Brain pericyte (primary cell): ENCODE measurements at regions not wholly inside any gene's neighbourhood (a gene's known extent, or its start where the extent isn't known, plus 50 kb on each side); places are given as distances from the start of the nearest gene placed in this dataset.
"Not testable (repeated sequence)": the region's sequence is repeated elsewhere in the genome, so short reads cannot be mapped to it uniquely, and the experiment has no call there.

Experiments
- DNase-seq: peaks from one replicate; pipeline ENCODE4 v3.0.0-alpha.2; 2012; ENCODE audit warnings: low read depth, low spot score

GRCh38 chr3:194924889-194925288 is 239.2 kb downstream of the FAM43A start:
- not testable (repeated sequence) for DNase-seq

DNA sequence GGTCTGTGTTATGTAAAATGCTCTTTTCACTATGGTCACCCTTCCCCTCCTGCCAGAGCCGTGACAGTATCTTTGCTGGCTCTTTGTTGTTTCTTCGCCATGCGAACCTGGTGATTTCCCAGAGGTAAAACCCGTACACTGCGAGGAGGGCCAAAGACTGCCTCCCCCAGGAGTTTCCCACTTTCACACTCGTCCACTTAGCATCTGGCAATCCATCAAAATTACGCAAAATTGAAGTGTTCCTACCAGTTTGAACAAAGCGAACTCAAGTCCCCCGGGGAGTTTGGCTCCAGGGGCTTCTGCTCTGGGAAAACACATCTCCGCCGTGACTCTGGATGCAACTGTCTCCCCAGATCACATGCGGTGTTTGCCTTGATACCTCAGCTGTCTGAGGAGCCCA is 239.9 kb downstream of the FAM43A start:
- DNase-seq = no peak

GRCh38 chr3:194928227-194928626 is 242.5 kb downstream of the FAM43A start:
- no peak for DNase-seq

DNA sequence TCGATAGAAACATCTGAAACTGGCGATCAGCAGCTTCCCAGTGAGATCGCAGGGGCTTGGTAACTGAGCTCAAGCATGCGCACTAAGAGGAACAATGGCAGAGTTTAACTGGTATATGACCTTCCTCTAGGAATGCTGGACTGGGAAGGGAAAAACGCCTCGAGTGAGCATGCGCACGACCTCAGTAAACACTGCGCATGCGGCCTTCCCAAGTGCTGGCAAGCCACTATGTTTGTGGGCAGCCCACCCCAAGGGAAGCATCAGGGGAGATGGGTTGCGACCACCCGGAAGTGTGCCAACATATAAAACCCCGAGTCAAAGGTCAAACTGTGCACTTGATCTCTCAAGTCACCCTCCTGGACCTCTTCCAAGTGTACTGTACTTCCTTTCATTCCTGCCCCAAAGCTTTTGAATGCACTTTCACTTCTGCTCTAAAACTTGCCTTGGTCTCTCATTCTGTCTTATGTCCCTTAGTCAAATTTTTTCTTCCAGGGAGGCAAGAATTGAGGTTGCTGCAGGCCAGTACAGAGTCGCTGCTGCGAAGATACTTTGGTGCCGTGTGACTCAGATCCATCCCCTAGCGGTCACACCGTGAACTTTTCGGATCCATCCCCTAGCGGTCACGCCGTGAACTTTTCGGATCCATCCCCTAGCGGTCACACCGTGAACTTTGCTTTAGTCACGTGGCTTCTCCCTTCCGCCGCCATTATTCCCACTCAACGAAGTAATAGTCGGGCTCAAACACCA is 243.3 kb downstream of the FAM43A start:
- DNase-seq = no peak

- no peak for DNase-seq
These were observed 243.9 kb downstream of the FAM43A start for GRCh38 chr3:194929578-194929960.

DNA sequence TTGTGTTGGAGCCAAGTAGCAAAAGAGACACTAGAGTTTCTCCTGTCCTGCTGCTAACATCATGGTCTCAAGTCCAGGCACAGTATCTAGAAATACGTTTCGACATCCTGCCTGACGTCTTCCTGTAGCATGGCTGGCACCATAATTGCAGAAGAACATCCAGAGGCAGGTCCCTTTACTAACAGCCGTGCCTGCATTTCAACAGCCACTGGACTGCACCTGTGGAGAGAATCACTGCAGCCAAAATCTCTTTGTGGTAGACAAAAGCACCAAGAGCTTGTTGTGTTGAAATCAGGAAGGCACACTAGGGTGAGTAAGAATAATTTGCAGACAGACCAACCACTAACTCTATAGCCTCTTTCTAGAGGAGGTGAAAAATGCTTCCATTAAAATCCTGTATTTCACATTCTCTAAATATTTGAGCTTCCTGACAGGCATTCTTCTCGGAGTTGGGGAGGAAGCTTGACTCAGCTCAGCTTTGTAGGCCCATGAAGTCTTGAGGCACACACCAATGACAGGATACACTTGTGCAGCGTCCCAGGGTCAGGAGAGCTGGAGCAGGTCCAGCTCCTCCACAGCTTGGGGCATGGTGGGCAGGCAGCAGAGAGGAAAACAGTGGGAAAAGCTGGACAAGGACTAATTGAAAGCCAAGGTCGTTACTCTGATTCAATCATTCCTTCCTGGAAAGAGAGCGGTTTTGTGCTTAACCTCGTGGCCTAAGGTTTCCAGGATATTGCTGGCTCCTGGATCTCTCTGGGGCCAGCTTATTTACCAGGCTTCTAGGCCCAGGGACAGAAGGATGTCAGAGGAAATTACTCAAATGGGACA is 244.9 kb downstream of the FAM43A start:
- no peak for DNase-seq

GRCh38 chr3:194931347-194931746 is 245.7 kb downstream of the FAM43A start:
- DNase-seq = no peak

DNA sequence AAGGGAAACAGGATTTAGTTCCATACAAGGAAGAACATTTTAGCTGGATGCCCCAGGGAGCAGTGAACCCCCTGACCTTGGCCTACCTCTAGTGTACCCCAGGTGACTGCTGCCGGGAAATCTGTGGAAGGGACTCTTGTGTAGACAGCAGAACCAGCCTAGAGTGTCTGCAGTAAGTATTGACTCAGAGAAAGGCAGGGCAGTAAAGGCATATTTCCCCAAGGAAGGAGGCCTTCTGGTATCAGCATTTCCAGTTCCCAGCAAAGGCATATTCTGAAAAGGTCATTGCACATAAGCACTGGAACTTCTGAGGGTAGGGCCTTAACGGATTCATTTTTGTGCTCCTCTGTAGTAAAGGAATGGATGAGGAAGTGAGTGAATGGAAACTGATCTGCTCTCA is 246.2 kb downstream of the FAM43A start:
- no peak for DNase-seq

DNA sequence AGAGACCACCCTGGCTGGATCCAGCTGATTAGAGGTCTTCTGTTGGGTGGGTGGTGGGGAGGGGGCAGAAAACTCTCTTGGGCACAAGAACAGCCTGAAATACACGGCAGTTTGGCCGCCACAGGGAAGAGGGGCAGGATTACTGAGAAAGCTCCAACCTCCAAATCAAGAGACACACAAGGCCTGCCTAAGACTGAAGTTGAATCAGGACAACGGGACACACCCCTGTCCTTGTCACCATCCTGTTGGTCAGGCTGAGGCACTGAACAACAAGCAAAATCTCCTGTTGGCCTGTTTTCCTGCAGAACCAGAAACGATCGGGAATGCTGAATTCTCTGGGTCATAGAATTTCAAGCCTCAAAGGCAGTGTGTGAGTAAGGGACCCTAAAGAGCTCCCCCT is 247.8 kb downstream of the FAM43A start:
- no peak for DNase-seq

GRCh38 chr3:194935061-194935460 is 249.4 kb downstream of the FAM43A start:
- no peak for DNase-seq

- DNase-seq = no peak
These were observed 250.2 kb downstream of the FAM43A start for GRCh38 chr3:194935632-194936470.

GRCh38 chr3:194936659-194937058 is 251.0 kb downstream of the FAM43A start:
- DNase-seq = no peak

- DNase-seq = no peak
These were observed 251.5 kb downstream of the FAM43A start for GRCh38 chr3:194937144-194937543.

DNA sequence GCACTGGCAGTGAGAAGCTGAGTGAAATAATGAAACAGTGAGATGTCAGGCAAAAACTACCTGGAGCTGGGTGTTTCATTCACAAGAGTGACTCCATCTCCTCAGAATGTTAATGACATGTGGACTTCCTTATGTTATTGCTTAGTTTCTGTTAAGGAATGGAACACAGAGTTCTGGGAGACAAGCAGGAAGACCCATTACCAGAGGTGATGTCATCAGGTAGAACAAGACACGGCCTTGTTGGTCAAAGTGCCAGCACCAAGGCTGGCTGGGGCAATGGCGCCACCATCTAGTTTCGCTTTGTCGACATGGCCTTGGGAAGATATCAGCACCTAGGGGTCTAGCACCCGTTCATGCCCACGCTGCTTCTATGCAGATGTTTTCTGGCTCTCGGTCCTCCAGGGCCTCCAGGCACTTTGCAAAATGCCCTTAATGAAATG is 252.2 kb downstream of the FAM43A start:
- no peak for DNase-seq

DNA sequence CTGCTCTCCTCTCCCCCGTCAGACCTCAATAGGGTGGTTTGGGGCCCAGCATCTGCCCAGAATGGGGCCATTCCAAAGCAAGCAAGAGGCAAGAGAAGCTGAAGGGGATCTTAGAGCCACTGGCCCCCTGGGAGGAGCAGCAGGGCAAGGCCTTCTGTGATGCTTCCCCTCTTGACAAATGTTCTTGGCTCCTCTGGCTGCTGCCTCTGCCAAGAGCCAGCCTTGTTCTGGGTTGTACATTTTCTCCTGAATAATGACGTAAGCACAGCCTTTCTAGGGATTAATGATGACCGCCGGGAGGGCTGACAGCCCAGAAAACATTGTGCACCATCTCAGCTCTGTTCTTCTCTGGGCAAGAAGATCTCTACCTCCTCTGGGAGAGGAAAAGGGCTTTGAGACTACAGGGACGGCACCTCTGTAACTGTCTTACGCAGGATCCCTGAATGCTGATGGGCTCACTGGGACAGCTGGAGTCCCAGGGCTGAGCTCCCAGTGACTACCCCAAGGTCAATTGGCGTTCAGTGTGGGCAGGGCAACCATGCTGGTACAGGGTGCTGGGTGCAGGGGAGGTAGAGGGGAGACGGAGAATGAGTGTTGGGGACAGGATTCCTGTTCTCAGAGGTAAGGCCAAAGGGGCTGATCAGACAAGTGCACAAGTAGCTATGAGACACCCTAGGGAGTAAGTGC is 253.3 kb downstream of the FAM43A start:
- DNase-seq = no peak

GRCh38 chr3:194939532-194939909 is 253.8 kb downstream of the FAM43A start:
- DNase-seq = no peak

DNA sequence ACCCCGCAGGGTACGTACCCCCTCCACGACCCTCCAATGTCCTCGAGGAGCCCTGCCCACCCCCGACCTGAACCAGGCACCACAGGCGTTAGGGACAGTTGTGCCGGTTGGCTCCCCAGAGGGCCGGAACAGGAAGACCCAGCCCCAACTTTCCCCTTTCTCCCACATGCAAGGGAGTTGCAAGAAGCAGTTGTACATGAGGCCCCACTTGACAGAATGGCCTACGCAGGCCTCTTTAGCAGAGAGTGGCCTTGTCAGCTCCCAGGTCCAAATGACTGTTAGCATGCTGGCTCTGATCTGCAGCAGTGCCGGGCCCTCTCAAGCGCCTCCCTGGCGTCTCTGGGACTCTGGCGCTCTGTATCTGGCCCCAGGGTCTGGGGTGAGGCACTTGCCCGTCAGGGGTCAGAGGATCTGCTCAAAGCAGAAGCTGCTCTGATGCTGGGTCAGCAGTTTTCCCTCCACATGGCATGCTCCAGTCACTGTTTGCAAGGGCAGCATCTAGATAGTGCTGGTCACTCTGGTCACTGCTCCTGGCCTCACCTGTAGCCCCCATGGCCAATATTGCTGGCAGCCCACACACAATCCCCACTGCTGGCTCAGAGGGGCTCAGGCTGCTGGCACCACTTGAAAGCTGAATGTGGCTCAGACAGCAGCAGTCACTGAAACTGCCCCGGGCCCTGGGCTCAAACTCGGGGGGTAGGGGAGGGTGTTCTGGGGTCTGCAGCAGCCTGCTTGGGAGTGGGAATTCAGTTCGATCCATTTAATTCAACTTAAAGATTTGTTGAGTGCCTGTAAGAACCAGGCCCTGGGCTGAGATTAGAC is 254.5 kb downstream of the FAM43A start:
- DNase-seq = no peak

DNA sequence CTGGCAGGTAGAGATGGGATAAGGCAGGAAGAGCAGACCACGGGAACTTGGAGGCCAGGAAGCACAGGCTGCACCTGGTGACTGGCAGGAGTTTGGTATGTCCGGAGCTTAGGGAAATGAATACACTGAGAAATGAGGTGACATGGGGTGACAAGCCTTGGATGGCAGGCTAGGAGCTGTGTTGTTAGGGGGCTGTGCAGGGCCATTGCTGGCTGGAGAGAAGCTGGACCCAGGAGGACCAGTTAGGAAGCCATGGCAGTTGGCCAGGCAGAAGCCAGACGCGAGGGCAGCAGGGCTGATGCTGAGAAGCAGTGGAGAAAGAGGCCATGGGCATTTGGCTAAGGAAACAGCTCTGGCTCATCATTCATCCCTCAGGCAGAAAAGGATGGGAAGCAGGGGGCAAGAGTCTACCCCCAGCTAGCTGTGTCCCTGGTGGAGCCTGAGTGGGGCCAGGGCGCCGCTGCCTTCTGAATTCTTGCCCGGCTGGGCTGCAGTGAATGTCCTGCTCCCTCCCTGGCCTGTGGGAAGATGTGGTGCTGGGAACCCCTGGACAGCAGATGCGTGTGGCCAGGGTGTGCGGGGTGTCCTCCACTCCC is 255.8 kb downstream of the FAM43A start:
- DNase-seq = no peak

DNA sequence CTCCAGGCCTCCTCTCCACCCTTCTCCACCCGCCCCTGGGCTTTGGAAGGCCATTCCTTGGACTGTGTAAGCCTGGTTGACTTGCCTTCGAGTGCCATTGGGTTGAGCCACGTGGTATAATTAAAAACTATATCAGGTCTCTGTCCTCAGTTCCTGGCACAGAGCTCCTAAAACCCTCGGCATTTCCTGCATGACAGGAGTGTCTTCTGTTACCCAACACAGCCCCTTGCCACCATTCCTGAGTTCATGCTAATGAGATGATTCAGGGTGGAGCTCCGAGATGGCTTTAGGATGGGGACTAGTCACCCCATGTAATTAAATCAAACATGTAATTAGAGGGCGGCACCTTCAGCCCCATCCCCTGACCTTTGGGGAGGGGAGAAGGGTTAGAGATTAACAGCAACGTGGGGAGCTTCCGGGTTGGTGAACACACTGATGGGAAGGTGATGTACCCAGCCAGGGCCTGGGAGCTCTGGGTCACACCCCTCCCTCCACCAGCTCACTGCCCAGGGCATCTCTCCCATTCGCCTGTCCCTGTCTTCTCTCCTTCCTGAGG is 256.4 kb downstream of the FAM43A start:
- no peak for DNase-seq

DNA sequence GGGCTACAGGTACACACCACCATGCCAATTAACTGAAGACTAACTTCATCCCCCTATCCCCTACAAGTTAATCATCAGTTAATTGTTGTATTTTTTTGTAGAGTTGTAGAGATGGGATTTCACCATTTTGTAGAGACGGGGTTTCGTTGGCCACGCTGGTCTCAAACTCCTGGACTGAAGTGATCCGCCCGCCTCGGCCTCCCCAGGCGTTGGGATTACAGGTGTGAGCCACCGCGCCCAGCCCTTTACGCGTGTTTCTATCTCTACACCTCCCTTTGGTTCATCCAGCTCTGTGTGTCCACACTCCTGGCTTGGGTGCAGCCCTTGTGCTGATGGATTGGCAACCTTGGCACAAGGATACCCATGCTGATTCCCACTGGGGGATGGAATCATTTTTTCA is 258.8 kb downstream of the FAM43A start:
- no peak for DNase-seq
